HG03521 (cell line): ENCODE measurements at regions not wholly inside any gene's neighbourhood (a gene's known extent, or its start where the extent isn't known, plus 50 kb on each side); places are given as distances from the start of the nearest gene placed in this dataset.

Experiments used
- ATAC-seq: cut with Tn5 transposase; IDR thresholded peaks from one replicate; pipeline ENCODE4 v1.9.1; 2021; ENCODE audit warnings: mild to moderate bottlenecking, moderate library complexity; ENCODE audit not compliant: unreplicated experiment

DNA sequence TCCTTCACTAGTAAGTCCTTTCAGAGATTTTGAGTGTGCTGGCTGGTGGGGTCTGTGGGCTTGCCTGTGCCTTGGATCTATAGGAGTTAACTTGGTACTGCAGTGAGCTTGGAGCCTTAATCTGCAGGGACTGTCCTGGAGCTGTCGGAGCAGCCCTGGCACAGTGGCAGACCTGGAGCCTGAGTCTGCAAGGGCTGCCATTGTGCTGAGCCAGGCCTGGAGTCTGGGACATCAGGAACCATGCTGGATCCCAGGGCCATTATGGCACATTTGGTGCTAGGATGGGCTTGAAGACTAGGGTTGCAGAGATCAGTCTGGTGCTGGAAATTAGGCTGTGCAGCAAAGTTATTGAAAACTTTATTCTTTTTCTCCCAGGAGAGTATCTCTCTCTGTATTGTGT is 665.4 kb downstream of the METTL15 start:
- ATAC-seq: no peak

DNA sequence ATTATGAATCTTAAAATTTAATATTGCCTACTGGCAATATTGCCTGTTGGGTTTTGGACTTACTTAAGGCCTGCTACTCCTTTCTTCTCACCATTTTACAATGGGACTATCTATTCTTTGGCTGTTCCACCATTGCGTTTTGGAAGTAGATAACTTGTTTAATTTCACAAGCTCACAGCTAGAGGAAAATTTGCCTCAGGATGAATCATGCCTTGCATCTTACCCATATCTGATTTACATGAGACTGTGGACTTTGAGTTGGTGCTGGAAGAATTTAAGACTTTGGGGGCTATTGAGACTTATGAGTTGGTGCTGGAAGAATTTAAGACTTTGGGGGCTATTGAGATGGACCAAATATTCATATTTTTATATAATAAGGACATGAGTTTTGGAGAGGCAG is 662.6 kb downstream of the METTL15 start:
- ATAC-seq: no peak

DNA sequence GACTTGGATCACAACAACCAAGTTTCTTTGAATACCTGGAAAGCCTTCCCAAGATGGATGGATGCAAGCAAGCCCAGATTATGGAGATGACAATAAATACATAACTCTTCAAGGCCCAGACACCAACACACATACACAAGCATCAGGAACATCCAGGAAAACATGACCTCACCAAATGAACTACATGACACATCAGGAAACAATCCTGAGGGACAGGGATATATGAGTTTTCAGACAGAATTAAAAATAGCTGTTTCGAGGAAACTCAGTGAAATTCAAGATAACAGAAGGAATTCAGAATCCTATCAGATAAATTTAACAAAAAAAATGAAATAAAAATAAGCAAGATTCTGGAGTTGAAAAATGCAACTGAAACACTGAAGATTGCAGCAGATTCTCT is 659.4 kb downstream of the METTL15 start:
- no peak for ATAC-seq

DNA sequence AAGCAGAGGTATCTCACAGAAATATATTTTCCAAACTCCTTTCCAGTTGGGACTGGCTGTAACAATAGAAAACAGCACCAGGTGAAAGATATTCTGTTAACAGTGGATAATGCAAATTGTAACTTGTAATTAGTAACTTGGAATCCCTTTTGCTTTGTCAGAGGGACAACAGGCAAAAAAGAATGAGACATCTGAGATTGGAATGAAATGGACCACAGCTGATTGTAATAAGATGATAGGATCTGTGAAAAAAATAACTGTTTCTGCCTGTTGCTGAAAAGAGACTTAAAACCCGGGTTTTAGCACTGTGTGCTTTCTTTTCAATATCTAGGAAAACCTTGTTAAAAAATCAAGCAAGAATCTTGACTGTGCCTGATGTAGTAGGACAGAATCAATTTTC is 655.7 kb downstream of the METTL15 start:
- ATAC-seq: no peak

DNA sequence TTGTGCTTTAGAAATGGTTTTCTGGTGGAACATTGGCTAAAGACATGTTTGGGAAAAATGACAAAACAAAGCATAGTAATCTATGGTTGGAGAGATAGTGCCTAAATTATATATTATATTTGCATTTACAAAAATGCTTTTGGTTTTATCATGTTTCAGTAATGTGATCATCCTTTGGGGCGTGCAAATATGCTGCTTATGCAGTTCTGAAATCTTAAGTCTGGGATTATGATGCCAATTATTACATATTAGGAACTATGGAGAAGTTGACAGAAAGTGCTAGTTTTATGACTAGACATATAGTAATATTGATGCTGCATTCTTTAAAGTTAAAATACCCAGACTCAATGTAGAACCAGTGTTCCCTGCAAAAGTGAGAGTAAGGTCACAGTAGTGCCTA is 655.0 kb downstream of the METTL15 start:
- ATAC-seq: no peak

DNA sequence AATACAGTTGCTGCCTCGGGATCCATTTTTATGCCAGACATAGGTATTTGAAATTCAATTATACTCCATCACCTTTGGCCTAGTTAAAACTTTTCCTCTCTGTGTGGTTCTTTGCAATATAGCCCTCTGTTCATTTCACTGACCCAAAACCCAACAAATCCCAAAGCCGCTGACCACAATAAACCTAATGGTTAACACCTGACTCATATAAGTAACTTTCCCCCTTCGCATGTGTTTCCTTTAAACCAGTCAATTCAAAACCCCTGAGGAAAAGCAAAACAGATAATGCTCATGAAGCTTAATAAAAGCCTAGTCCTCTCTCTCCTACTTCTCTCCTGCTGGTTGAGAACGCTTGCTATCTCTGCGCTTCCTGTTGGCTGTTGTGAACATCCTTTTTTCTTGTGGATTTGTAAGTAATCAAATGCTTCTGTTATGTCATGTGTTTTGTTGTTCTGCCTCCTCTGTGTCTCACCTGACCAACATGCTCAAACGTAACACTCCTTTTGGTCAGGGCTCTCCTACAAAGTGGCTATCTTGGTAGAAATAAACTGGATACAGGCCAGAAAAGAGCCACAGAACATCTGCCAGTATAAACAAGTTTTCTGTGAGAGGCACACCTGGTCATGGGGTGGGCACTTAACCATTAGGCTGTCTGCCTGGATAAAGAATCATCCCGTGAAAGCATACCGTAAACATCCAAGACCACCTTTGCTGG is 652.6 kb downstream of the METTL15 start:
- no peak for ATAC-seq

DNA sequence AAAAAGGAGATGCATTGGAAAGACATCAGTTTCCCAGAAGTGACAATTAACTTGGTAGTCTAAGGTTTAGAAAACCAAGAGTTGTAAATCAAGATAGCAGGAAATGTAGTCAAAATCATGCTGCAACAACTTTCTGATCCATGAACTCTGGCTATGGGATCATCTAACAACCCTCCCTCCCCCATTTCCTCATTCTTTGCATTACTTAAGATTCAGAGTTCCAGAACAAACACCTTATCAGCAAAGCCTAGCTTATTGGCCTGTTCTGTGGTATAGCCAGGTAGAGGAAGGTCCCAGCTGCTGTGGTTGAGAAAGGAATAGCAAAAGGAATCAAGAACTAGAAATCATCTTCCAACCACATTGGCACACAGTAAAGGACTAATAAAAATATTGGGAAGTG is 651.1 kb downstream of the METTL15 start:
- ATAC-seq: no peak

DNA sequence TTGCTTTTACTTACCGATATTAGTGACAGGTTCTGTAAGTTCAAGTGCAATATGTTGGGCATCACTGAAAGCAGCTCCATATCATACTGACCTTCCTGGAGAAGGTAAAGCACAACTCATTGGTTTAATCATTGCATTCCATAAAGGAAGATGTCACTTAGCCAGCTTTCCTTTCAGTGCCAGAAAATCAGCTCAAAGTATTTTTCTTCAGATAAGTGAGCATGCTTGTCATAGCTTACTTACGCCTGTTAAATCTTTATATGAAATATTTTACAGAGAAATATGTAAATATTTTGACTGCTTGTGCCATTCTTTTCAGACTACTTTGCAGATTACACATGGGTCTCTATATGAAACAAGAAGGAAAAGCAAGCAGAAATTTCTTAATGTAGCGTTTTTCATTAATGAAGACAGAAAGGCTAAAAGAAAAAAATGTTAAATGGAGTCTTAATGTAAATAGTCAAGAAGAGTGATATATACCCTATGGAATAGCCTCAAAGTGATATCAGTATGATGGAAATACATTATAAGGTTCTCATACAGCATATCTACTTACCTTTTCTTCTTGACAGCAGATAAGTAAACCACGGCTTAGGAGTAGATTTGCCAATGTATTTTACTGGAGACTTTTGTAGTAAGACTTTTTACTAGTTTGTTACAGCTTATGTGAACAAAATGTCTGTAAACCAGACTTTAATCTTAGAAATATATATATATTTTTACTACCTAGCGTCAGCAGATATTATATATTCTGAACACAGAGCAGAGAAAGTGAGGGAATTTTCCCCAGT is 649.7 kb downstream of the METTL15 start:
- no peak for ATAC-seq

DNA sequence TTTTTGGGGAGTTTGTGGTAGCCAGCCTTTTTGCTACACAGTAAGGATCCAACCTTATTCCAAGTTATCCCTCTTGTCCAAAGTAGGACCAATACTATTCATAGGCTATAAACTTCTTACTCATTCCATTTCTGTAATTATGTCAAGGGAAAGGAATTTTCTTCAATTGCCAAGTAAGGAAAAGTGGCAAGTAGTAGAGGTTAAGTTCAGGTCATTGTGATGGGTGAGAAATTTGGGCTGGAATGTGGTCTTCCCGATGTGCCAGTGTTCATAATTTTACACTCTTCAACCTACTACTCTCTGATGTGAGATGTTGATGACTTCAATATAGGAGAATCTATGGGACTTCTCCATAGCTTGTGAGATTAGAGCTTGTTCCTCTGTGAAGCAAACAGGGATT is 648.8 kb downstream of the METTL15 start:
- ATAC-seq: no peak

DNA sequence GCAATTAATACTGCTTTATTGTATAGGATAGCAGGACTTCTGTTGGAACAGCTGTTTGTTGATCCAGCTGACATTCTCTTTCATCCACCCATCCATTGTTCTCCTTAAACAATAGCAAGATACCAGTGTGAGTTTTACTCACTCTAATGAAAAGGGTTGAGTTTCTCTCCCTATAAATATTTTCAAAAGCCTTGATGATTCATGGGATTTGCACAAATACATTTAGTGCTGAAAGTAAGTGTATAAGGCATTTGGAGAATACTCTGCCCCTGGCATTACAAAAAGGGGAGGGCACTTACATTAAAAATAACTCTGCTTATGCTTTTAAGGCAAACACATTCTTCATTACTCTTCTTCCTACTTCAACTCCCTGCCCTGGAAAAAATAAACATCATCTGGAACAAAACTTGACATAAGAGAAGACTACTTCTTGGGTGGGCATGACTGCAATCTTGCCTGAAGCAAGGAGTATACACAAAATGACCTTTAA is 634.9 kb downstream of the METTL15 start:
- ATAC-seq: no peak

DNA sequence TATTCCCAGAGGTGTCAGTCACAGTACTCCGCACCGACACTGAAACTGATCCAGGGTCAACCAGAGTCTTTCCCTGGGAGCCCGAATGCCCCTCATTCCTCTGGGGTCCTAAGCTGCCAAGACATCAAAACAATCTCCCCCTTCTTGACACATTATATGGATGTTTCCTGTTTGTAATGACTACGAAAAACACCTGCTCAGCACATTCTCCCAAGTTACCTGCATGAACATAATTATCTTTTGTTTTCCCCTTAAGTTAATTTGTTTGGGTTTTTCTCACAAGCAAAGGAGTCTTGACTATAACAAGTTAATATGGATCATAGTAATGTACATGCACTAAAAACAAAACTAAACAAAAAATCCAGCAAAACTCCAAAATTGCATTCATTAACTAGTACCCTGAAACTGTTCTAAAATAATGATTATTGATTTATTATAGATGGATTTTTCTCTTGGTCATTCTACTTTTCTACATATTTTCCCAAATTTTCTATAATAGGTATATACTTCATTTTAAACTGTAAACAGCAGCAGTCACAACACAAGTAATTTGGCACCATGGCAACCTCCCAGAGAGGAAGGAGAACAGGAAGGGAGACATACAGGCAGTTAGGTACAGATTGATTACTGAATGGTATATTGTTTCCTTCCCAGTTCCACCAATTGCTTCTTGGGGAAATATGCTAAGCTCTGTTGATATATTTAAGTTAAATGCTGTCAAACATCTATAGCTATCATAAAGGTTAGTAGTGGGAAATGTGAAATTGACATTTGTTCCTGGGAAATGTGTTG is 631.5 kb downstream of the METTL15 start:
- ATAC-seq: no peak

DNA sequence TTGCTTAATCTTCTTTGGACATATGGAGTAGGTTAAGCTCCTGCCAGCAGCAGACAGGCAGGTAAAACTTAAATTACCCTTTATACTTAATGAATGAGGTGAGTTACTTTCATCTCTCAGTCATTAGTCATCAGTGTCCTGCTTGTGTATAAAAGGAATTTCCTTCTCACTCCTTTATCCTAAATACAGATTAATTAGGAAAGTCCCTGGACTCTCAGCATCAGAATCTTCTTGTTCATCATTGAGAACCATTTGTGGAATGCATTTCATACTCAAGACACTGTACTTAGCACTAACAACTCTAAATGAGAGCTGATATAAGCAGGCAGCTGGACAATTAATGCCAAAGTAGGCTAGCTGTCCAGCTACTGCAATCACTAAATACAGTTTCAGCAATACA is 630.4 kb downstream of the METTL15 start:
- no peak for ATAC-seq

DNA sequence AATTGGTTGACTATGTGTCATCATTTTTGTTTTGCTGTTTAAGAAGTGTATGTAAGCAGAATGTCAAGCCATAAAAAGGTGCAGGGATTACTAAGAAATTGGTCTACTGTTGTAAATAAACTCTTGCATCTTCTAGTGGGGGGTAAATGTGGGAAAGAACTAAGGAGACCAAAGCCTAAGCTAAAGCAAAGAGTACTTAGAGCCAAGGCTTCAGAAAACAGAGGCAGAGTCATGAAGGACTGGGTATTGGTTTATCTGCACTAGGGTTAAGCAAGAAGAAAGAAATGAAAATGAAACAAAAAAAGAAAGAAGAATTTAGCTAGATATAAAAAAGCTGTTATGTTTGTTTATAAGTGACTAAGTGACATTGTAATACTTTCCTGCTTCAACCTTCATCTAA is 628.1 kb downstream of the METTL15 start:
- no peak for ATAC-seq

DNA sequence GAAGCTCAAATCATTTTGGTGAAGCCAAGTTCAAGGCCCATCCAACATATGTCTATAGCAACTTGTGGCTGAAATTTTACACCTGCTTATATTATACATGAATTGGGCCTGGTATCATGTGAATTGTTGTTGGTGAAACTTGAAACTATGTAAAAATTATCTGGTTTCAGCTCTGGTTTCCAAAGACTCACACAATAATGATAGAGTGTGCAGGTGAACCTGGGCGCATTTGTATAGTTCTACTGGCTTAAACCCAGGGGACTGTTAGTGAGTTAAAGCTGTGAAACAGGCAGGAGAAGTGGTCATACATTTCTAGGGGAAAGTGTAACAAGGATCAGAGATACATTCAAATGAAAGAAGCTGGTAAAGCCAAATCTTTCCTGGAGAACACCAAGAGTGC is 627.3 kb downstream of the METTL15 start:
- no peak for ATAC-seq

DNA sequence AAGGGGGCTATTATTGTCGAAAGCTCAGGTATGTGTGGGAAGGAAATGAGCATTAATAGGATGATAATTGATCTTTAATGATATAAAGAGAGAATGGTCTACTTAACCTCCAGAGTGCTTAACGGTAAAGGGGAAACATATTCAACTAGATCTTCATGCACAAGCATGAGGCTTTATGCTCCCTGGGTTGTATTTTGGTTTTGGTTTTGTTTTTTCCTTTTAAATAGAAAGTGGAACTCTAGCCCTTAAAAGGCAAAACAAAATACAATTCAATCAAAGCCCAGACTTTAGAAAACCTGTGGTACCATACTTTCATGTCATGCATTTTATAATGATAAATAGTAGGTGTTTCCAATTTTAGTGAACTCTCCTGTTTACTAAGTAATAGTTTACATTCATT is 622.7 kb downstream of the METTL15 start:
- ATAC-seq: no peak

DNA sequence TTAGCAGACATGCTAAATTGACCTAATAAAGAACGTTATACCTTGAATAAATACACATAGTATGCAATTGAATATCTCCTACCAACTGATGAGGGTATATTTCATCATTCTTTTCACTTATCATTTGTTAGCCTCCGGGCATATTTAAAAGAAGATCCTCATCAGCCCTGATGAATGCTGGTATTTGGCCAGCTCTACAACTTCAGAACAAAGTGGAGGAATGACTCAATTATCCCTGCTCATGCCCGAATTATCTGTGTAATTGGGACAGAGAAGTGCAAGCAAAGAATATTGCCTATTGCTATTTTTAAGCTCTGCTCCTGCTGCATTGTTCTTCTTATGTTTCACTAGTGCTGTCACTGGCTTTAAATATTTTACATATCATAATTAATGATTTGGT is 622.1 kb downstream of the METTL15 start:
- no peak for ATAC-seq

DNA sequence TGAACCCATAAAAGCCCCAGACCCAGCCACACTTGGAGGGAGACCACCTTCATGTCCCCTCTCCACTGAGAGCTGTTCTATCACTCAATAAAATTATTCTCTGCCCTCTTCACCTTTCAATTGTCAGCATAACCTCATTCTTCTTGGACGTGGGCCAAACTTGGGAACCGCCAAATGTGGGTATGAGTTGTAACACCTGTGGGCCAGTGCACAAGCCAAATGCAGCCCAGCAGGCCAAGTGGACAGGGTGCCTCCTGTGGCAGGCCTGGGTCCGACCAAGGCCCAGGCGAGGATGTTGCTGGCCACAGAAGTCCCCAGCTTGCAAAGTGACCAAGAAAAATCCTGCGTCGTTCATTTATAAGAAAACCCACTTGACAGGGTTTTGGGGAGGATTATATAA is 621.2 kb downstream of the METTL15 start:
- no peak for ATAC-seq

DNA sequence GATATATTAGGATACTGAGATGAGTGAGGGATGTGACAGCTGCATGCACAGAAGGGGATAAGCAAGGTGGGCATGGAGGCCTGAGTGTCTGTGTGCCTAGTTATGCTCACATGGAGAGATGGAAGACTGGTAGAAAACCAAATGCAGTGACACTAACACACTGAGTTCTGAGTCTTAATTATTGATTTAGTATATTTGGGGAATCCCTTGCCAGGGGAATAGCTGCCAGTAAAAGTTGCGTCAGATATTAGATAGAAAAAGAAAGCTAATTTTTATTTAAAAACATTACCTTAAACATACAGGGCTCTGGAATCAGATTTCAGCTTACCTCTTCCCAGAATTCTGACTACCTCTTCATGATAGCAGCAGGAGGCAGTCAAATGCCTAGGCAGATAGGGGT is 620.5 kb downstream of the METTL15 start:
- no peak for ATAC-seq

DNA sequence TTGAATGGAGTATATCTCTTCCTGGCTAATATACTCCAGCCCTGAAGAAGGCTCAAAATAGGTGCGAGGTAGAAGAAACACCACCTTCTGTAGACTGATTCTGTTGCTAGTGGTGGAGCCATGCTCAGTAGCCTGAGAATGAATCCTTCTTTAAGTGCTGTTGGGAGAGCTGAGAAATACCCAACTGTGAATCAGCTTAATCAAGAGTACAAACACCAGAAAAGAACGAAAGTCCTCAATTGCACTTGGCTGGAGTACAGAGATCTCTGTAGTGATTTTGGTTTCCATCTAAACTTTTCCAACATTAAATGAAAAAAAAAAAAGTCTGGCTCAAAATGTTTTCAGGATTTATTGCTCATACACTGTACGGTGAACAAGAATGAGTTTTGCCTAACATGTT is 619.1 kb downstream of the METTL15 start:
- no peak for ATAC-seq

DNA sequence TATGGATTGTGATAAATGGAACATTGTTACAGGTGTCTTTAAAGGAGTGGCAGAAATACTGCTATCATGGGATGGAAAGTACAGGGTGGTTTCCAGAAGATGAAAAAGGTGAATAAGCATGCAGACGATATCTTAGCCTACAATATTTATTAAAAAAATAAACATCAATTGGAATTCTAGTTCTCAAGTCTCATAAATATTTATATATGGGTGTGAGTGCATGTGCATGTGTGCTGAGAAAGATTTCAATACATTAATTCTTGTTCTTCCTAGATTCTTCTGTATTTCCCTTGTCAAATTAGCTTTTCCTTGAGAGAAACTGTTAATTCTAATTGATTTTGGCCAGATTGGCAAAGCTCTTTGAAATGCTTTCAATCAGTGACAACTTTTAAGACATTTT is 618.2 kb downstream of the METTL15 start:
- no peak for ATAC-seq

DNA sequence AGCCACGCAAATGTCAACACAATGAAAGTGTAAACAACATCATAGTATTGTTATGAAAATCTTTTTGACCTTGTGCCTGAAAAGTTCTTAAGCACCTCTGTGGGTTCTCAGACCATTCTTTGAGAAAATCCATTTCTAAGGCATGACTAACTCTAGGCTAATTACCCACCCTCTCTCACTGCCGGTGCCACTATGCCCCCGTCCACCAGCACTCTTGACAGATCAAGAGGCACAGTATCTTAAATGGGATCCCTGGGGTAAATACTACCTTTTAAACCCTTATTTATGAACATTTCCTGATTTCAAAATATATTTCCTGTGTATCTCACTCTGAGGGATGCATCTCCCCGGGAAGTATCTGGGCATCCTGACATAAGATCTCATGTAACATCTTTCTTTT is 607.5 kb downstream of the METTL15 start:
- ATAC-seq: no peak

DNA sequence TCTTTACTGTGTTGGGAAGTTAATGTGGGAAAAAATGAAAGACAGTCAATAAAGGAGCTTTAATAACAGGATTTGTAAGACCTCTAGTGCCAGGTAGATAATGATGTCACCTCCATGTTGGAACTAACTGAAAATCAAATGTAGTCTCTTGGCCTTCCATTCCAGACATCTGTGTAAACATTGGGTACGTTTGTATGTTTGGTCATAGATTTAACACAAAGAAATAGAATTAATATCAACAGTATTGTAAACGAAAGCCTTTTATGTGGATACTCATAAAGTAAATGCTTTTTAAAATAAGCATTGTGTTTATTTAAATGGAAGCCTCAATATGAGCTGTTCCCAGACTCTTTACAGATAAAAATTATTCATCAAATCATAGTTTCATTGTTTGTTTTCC is 605.7 kb downstream of the METTL15 start:
- no peak for ATAC-seq
